ENCODE measurements at regions not wholly inside any gene's neighbourhood (a gene's known extent, or its start where the extent isn't known, plus 50 kb on each side); places are given as distances from the start of the nearest gene placed in this dataset.

- no peak for TF ChIP-seq CTCF (IDR thresholded peaks at IDR 0.05)
These were observed 55.1 kb downstream of the SOX9 start for GRCh38 chr17:72175787-72176515.

DNA sequence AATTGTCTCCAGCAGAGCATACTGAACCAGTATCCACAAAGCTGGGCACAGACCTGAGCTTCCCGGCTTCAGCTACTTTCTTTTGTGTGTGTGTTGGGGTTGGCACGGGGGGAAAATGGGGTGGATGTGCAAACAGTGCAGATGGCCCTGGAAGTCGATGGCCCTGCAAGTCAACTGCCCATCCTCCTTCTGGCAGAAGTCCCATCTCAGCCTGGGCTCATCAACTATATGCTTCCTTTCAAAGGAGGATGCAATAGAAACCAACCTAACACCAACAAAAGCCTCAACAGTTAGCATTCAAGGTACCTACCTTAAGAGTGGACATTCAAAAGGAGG, 55.7 kb downstream of the SOX9 start:
- TF ChIP-seq CTCF (IDR thresholded peaks at IDR 0.05): no peak

- TF ChIP-seq CTCF (IDR thresholded peaks at IDR 0.05): no peak
These were observed 56.3 kb downstream of the SOX9 start for GRCh38 chr17:72176951-72177660.

DNA sequence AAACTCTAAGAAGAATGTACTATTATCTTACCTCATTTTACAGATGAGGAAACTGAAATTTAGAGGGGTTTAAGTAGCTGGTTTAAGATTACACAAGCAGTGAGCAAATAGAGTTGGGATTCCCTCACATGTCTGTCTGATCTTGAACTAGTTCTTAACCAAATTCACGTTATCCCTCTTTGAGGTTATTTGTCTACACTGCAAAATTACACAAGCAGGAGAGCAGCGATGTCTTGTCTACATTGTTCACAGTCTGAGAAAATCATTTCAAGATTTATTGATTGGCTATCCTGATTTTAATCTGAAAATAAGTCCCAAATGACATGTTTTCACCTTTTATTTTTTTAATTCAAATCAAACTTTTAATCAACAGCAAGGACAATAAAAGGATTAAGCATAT, 56.9 kb downstream of the SOX9 start:
- TF ChIP-seq CTCF (IDR thresholded peaks at IDR 0.05): no peak

GRCh38 chr17:72182371-72182873, 61.6 kb downstream of the SOX9 start:
- TF ChIP-seq CTCF (IDR thresholded peaks at IDR 0.05): no peak

- TF ChIP-seq CTCF (IDR thresholded peaks at IDR 0.05): no peak
These were observed 62.4 kb downstream of the SOX9 start for GRCh38 chr17:72183194-72183685.

DNA sequence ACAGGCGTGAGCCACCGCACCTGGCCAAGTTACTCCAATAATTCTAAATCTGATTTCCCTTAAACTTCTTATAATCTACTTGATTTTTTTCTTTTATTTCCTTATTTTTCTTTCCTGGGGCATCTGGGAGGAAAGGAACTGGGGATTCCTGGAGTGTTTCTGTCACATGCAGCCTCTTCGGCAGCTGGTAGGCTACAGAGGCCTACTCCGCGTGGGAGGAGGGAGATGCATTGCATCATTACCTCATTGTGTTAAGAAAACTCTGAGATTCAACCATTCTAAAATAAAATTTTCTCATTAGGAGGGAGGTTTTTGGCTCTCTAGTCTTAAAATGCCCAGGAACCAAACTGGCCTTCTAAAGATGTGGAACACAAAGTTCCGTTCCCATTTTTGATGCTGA, 64.0 kb downstream of the SOX9 start:
- TF ChIP-seq CTCF (IDR thresholded peaks at IDR 0.05): no peak
